VCaP (cell line): ENCODE measurements at regions not wholly inside any gene's neighbourhood (a gene's known extent, or its start where the extent isn't known, plus 50 kb on each side); places are given as distances from the start of the nearest gene placed in this dataset.

ENCODE experiments used
- H3K27ac ChIP-seq: fragments of 450-650 bp; 2 replicates; pipeline ENCODE4 v1.5.1; 2017
- TF ChIP-seq, protein P1 (sequence below): fragments of 450-650 bp; conservative IDR thresholded peaks from 2 replicates; pipeline ENCODE4 v1.5.1; 2017; ENCODE audit warnings: mild to moderate bottlenecking, moderate library complexity

DNA sequence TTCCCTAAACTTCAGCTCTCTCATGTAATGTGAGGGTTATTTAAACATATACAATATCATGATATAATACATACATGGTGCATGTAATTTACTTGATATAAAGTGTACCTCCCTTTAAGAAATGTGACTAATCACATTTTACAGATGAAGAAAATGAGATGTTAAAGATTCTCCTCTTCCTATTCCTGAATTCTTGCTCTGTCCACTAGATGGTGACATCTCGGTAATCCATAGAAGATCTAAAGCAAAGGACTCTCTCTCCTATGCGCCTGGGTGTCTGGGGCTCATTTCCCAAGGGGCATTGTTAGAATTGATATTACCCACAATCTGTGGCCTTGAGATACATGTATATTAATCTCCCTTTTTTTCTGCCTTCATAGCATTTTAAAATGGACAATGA lies 804.9 kb downstream of the RAB28 start:
- TF ChIP-seq, protein P1, sequence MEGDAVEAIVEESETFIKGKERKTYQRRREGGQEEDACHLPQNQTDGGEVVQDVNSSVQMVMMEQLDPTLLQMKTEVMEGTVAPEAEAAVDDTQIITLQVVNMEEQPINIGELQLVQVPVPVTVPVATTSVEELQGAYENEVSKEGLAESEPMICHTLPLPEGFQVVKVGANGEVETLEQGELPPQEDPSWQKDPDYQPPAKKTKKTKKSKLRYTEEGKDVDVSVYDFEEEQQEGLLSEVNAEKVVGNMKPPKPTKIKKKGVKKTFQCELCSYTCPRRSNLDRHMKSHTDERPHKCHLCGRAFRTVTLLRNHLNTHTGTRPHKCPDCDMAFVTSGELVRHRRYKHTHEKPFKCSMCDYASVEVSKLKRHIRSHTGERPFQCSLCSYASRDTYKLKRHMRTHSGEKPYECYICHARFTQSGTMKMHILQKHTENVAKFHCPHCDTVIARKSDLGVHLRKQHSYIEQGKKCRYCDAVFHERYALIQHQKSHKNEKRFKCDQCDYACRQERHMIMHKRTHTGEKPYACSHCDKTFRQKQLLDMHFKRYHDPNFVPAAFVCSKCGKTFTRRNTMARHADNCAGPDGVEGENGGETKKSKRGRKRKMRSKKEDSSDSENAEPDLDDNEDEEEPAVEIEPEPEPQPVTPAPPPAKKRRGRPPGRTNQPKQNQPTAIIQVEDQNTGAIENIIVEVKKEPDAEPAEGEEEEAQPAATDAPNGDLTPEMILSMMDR: peak; percentile 76
- H3K27ac ChIP-seq: no peak overlapping the region

DNA sequence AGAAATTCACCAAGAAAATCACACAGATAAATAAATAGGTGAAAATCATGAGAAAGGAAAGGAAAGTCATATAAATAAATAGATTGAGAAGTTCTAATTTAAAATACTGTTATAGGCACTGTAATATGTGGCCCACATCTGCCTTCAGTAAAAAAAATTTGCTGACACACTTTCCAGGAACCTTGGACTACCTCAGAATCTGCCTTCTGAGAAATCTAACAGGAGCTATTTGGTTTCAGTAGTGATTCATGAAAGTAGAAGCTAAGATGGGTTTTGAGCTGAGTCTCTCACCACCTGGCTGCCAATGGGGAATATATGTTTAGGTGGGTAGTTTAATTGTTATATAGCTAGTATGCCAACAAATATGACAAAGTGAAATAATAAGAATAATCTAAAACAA lies 810.0 kb downstream of the RAB28 start:
- H3K27ac ChIP-seq: no peak overlapping the region
- TF ChIP-seq, protein P1: no peak

DNA sequence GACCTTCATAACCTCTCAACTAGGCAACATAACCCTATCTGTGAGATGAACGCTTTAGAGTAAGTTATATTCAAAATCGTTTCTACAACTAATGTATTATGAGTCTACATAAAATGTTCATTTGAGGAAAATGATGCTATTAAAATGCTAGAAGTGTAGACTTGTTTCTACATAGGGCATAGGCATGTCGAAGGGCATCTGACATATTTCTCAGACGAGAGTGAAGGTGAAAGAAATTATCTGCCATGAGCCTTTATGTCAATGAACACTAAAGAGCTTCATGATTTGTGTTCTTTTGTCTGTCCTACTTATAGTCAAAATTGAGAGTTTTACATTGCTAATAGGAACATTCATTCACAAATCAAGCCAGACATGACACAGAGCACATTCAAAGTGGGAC lies 811.8 kb downstream of the RAB28 start:
- H3K27ac ChIP-seq: no peak overlapping the region
- TF ChIP-seq, protein P1: no peak

DNA sequence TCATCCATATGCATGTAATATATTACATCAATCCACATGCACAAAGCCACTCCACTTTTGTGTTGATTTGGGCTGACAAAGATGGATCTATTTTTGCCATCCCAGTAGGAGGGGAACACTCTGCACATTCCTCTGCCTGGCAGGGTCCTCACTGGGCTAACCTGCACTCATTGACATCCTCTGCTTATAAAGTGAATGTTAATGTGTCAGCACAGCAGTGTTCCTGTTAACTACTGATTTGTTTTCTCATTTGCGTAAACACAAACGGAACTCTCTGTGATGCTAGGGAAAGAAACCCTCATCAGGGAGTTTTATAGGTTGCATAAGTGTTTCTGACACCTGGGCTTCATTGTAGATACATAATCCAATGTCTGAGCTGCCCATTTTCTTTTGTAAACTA lies 826.0 kb downstream of the RAB28 start:
- TF ChIP-seq, protein P1: no peak
- H3K27ac ChIP-seq: no peak overlapping the region

DNA sequence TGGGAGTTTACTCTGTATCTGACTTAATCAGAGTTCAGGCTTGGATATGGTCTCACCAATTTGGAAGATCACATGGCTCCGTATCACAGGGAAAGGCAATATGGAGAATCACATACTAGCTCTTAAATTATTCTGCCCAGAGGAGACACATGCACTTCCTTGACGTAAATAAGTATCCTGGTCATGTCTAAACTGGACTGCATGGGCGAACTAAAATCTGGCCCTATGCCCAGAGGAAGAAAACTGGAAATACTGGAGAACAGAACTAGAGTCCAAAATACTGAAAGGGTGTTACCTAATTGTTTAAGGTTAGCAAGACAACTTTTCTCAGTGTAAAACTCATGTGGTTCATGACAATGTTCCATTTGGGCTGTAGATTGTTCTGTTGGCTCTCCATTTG lies 832.3 kb downstream of the RAB28 start:
- no peak overlapping the region for H3K27ac ChIP-seq
- TF ChIP-seq, protein P1: no peak

DNA sequence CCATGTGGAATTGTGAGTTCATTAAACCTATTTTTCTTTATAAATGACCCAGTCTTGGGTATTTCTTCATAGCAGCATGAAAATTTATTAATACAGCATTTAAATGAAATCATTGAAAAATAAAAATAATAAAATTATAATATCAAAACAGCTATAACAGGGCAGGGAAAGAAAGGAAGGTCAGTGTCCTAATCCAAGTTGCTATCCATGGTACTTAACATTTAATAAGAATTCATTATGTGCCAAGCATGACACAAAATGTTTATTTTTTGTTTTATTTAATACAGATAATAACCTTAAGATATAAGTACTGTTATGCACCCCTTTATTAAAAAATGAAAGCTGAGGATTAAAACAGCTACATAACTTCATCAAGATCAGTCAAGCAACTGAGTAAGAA lies 838.4 kb downstream of the RAB28 start:
- TF ChIP-seq, protein P1: no peak
- no peak overlapping the region for H3K27ac ChIP-seq

DNA sequence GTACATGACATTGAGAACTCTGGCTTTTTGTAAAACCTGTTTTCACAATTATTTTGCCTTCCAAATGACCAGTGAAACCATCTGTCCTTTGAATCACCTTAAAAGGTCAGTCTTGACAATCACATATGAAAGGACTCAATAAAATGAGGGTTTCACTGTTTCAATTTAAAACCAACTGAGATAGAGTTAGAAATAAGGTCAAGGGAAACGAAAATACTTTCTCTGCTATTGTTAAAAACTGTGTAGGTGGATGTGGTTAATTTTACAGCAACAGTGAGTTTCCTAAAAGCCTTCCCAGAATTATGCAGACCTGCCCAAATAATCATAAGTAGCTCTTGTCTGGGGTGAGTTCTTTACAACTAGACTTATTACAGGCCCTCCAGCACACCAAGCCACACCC lies 839.9 kb downstream of the RAB28 start:
- H3K27ac ChIP-seq: no peak overlapping the region
- TF ChIP-seq, protein P1: no peak

DNA sequence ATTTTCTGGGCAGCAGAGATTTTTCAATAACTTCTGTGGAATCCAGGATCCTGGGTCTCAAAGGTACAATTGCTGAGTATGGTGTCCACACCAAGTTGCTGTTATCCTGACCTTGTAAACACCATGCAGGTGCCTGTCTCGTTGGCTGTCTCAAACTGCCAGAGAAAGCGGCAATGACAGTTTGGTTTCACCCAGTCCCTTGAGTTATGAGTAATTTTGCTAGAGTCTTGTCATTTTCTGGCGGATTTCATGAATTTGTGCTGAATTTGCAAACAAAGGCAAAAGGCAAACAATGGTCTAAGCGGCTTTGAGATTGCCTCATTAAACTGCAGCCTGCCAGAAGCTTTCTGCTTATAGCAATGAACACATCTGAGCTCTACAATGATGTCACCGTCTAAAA lies 847.9 kb downstream of the RAB28 start:
- TF ChIP-seq, protein P1: no peak

More for the DNA sequence above, 847.9 kb downstream of the RAB28 start:
- H3K27ac ChIP-seq: no peak overlapping the region
